ENCODE measurements at regions not wholly inside any gene's neighbourhood (a gene's known extent, or its start where the extent isn't known, plus 50 kb on each side); places are given as distances from the start of the nearest gene placed in this dataset.

GRCh38 chr2:240363746-240364581 lies 71.5 kb upstream of the GPC1 start:
- no peak for DNase-seq

DNA sequence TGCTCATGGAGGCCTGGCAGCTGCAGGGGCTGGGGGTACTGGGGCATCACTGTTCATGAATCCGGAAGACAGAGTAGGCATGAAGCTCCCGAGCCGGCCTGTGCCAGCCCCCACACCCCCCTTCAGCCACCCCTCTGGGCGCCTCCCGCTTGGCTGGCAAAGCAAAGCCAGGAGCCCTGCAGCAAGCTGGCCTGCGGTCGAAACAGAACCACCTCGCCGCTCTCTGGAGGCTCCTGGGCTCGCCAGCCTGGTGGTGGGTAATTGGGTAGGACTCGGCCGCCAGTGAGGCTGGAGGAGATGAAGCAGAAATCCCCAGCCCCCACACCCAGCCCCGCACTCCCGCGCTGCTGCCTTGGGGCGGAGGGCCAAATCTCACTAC lies 70.9 kb upstream of the GPC1 start:
- no peak for DNase-seq

DNA sequence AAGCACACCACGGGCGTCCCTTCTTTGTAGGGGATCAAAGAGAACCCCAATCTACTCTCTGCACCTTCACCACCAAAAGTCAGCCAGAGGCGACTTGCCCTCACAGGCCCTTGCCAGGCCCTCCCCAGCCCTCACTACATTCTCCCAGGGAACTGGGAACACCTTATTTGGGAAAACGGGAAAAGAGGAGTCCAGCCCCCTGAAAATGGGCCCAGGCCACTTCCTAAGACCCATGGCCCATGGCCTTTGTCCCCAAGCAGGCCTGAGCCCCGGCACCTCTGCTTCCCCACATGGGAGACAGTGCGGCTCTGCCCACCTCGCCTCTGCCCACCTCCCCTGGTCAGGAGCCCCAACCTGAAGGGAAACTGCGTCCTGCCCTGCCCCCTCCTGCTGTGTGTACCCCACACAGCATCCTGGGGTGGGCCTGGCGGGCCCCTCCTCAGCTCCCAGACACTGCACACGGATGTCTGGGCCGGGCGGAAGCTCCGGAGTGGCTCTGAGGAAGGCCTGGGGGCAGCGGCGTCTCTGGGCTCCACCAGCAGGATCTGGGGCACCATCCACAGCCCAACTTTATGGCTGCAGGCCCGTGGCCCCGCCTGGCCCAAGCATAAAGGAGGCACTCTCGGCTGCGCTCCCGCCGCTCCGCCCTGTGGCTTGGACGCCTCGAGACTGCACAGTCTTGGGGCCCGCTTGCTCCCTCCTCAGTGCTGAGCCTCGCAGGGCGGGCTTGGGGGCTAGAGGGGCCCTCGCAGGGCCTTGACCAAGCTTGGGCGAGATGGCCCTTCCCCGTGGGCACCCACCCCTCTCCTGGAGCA lies 70.3 kb upstream of the GPC1 start:
- DNase-seq = no peak

- no peak for DNase-seq
These were observed 69.4 kb upstream of the GPC1 start for GRCh38 chr2:240365971-240366471.

DNA sequence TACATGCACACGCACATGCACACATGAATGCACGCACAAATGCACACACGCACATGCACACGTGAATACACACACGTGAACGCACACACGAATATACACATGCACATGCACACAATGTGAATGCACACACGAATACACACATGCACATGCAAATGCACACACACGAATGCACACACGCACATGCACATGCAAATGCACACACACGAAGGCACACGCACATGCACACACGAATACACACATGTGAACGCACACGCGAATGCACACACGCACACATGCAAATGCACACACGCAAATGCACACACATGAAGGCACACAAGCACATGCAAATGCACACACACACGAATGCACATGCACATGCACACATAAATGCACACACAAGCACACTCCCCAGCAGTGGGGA lies 68.6 kb upstream of the GPC1 start:
- no peak for DNase-seq

DNA sequence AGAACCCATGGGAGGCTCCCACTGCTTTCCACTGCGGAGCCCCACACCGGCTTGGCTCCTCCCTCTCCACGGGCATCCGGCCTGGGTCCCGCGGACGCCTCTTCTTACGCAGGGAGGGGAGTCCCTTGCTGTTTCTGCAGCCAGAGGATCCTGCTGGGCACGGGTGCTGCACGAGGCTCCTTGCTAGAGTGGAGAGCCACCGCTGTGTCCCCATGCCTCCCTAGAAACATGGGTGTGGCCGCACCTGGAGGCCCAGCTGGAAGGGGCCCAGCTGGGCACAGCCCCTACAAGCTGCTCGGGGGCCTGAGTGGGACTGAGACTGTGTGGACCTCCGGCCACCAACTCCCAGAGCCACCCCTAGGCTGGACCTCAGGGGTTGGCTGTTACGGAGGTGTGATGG lies 67.7 kb upstream of the GPC1 start:
- no peak for DNase-seq

DNA sequence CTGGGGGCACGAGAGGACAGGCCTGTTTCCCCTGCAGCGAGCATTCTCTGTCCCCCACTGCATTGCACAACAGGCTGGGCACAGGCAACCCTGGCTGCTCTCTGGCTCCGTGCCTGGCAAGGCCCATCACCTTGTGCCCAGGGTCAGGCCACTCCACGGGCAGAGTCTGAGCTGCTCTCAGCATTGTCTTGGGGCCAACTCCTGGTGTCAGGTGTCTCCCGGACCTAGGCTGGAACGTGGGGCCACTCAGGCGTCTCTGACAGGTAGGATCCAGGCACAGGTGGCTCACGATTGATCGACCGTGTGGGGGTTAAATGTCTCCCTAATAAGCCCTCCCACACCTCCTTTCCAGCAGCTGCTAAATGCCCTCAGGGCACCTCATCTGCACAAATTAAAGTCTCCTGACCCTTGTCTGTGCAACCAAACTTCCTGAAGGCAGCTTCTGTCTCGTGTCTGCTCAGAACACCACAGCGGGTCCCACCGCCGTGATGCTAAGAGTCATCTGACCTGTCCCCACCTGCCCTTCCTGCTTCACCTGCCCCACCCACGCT lies 66.6 kb upstream of the GPC1 start:
- DNase-seq = peak in 1 of 2 experiments; percentile 32

DNA sequence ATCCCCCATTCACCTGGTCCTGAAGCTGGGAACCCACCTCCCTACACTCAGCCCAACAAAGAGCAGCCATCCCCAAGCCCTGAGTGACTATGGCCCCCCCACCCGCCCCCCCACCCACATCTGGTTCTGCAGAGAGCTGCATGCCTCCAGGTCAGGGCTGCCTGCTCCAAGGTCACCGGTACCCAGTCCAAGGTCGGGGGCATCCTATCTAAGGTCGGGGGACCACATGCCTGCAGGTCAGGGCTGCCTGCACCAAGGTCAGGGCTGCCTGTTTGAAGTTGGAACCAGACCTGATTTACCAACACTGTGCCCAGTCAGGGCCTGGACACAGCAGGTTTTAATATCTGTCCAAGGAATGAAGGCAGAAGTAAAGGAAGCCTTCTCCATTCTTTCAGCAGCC lies 66.1 kb upstream of the GPC1 start:
- DNase-seq = no peak

DNA sequence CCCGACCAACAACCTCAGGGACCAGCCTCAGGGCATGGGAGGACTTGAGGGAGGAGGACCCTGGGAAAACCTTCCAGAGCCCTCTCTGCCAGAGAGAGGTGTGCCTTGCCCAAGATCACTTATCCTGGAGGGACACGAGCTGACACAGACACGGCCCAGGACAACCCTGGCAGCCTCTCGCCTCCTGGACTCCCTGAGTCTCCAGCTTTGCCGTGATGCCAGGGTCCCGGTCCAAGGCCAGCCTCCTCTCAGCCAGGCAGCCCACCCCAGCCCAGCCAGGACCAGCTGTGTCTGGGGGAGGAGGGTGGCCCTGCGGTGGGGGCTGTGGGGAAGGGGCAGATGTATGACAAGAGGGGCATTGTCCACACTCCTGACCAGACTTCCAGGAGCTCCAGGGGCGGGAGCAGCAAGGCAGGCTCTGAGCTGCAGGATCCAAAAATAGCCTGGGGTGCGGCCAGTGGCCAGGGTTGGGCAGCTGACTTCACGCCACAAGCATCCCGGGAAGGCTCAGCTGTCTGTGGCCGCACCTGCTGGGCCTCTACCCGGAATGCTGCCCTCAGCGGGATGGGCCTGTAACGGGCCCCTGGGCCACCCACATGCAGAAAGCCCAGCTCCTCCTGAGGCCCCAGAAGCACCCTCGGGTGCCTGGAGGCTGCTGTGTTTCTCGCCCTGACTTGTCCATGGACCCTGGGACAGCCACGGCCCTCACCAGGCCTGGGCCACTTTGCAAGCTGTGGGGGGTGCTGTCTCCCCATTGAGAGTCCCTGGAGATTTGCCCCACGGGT lies 65.5 kb upstream of the GPC1 start:
- peak in 1 of 2 experiments; percentile 28 for DNase-seq

DNA sequence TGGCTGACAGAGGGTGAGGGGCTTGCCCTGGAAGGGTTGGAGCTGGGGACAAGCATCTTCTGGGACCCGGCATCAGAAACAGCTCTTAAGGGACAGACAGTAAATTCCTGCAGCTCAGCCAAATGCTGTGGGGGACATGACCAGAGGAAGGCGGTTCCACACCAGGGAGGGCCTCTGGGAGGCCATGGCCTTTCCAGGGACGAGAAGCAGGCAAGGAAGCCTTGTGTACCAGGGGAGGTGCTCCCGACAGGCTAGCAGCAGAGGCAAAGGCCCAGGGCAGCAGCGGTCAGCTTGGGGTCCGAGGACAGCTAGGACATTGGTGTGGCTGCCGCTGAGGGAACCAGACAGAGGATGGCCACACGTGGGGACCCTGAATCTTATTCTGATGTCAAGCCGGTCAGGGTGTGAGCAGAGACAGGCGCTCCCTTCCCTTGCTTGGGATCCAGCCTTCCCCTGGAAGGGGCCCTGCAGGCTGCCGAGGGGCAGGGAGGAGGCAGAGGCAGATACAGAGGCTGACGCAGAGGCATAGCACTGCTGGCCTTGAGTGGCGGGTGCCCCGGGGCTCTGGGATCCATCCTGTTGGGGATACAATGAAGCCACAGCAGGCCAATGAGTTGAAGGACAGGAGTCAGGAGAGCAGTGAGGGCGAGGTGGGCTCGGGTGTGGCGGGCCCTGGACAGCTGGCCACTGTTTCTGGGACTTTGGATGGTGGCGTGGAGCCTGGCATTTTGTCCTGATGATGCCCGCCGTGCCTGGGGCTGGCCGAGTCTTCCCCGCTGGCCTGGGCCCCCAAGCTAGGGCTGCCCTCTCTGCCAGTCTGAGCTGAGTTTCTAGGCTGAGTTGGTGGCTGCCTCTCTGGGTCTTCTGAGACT lies 64.1 kb upstream of the GPC1 start:
- DNase-seq = no peak

GRCh38 chr2:240372101-240372500 lies 63.4 kb upstream of the GPC1 start:
- DNase-seq = no peak

DNA sequence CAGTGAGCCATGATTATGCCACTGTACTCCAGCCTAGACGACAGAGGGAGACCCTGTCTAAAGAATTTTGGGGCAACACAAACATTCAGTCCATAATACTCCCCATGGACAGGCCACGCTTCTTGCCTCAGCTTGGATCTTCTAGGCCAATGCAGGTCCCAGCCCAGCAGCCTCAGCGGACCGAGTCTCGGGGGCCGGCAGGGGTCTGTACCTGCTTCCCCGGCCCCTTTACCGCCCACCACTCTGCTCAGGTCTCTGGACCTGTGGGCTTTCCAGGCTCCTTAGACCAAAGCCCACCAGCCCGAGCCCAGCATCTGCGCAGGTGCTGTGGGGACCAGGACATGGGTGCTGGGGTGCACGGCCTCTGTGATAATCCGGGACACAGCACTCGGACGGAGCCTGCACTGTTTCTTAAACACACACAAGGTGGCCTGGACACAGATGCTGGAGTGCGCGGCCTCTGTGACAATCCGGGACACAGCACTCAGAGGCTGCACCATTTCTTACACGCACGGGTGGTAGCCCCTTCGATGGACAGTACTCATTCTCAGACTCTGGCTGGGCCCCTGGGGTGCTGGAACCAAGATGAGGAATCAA lies 62.1 kb upstream of the GPC1 start:
- DNase-seq = no peak

GRCh38 chr2:240374085-240374907 lies 61.2 kb upstream of the GPC1 start:
- DNase-seq = peak in 1 of 2 experiments; percentile 55

- DNase-seq = no peak
These were observed 60.3 kb upstream of the GPC1 start for GRCh38 chr2:240375024-240375645.

DNA sequence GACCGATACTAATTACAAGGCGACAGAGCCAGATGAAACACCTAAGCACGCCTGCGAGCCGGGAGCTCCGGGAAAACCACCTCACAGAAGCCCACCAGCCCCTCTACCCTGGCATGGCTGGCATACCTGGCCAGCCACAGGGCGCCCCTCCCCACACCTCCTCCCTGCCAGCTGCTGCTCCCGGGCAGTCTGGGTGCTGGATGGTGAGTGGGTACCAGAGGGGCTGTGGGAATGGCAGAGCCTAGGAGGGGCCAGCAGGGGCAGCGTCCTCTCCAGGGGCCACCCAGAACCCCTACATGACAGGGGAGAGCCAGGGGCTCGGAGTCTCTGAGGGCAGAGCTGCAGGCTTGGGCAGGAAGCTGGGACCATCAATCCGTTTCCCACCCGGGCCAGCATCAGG lies 58.7 kb upstream of the GPC1 start:
- no peak for DNase-seq

DNA sequence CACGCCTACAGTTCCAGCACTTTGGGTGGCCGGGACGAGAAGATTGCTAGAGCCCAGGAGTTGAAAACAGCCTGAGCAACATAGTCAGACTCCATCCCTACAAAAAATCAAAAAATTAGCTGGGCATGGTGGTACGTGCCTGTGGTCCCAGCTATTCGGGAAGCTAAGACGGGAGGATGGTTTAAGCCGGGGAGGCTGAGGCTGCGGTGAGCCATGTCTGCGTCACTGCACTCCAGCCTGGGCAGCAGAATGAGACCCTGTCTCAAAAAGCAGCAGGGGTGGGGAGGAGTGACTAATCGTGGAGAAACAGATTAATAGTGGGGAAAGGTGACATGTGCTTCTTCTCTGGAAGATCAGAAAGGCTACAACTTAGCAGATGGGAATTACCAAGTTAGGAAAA lies 58.1 kb upstream of the GPC1 start:
- DNase-seq = no peak

GRCh38 chr2:240379089-240379636 lies 56.3 kb upstream of the GPC1 start:
- DNase-seq = no peak

DNA sequence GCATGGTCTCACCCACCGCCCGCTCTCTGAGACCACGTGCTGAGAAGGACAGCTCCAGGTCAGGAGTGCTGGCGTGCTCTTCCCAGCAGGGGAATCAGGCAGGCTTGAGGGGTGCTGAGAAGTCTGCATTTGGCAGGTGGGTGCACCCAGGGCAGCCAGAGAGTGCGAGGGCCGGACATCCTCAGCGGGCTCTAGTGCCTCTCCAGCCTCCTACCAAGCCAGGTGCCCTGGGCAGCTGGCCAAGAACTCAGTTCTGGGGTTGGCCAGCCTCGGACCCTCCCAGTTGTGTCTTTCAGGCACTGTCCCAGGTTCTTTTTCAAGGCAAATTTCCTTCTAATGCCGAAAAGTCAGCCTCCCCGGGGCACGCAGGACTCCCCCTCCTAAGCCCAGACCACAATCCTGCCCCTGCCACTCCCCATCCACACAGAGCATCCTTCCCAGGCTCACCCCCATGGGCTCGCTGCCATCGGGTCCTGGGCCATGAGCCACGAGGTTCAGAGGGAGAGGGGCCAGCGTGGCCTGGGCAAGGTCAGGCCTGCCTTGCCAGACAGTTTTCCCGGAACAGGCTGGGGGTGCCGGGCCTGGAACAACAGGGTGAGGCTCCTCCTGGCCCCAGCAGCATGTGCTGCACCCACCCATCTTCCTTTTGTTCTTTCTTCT lies 52.2 kb upstream of the GPC1 start:
- DNase-seq = no peak

Data from NCI-H526 (cell line).